RWPE2 (cell line): ENCODE measurements at regions not wholly inside any gene's neighbourhood (a gene's known extent, or its start where the extent isn't known, plus 50 kb on each side); places are given as distances from the start of the nearest gene placed in this dataset.

ENCODE experiments used
- ATAC-seq: fragments of 200-7000 bp; cut with Tn5 transposase; 3 replicates; pipeline ENCODE4 v1.9.1; 2021; ENCODE audit warnings: low read depth
- DNase-seq: peaks from one replicate; pipeline ENCODE4 v3.0.0-alpha.2; 2020; ENCODE audit warnings: low spot score
- H3K27ac ChIP-seq: fragments of 450-650 bp; 2 replicates; pipeline ENCODE4 v1.5.1; 2017; ENCODE audit warnings: mild to moderate bottlenecking; ENCODE audit not compliant: poor library complexity, severe bottlenecking
- H3K27me3 ChIP-seq: fragments of 250-450 bp; sonication (Bioruptor Pico); 2 replicates; pipeline ENCODE4 v1.5.1; 2021; ENCODE audit warnings: mild to moderate bottlenecking, moderate library complexity; ENCODE audit not compliant: insufficient read depth, poor library complexity, severe bottlenecking
- H3K36me3 ChIP-seq: fragments of 250-450 bp; sonication (Bioruptor Pico); 2 replicates; pipeline ENCODE4 v1.5.1; 2020; ENCODE audit warnings: low read depth, mild to moderate bottlenecking, moderate library complexity
- H3K4me1 ChIP-seq: fragments of 250-450 bp; sonication (Bioruptor Pico); 2 replicates; pipeline ENCODE4 v1.5.1; 2021; ENCODE audit warnings: mild to moderate bottlenecking, moderate library complexity; ENCODE audit not compliant: insufficient read depth, poor library complexity, severe bottlenecking
- H3K4me3 ChIP-seq: fragments of 250-450 bp; sonication (Bioruptor Pico); 2 replicates; pipeline ENCODE4 v1.5.1; 2021; ENCODE audit warnings: mild to moderate bottlenecking, moderate library complexity; ENCODE audit not compliant: severe bottlenecking
- H3K9me3 ChIP-seq: fragments of 250-450 bp; sonication (Bioruptor Pico); 2 replicates; pipeline ENCODE4 v1.5.1; 2021; ENCODE audit warnings: mild to moderate bottlenecking, moderate library complexity; ENCODE audit not compliant: severe bottlenecking
- TF ChIP-seq, protein P1 (sequence below): fragments of 450-650 bp; IDR thresholded peaks from one replicate; pipeline ENCODE4 v1.5.1; 2017; ENCODE audit warnings: mild to moderate bottlenecking, moderate library complexity; ENCODE audit not compliant: poor library complexity, severe bottlenecking

GRCh38 chr13:33575378-33575777 is 242.6 kb upstream of the RFC3 start:
- TF ChIP-seq, protein P1, sequence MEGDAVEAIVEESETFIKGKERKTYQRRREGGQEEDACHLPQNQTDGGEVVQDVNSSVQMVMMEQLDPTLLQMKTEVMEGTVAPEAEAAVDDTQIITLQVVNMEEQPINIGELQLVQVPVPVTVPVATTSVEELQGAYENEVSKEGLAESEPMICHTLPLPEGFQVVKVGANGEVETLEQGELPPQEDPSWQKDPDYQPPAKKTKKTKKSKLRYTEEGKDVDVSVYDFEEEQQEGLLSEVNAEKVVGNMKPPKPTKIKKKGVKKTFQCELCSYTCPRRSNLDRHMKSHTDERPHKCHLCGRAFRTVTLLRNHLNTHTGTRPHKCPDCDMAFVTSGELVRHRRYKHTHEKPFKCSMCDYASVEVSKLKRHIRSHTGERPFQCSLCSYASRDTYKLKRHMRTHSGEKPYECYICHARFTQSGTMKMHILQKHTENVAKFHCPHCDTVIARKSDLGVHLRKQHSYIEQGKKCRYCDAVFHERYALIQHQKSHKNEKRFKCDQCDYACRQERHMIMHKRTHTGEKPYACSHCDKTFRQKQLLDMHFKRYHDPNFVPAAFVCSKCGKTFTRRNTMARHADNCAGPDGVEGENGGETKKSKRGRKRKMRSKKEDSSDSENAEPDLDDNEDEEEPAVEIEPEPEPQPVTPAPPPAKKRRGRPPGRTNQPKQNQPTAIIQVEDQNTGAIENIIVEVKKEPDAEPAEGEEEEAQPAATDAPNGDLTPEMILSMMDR = no peak
- ATAC-seq (no peak), DNase-seq (no peak)
- no peaks in the 10 kb centered on the region for H3K9me3 ChIP-seq
- H3K4me3 ChIP-seq = no peak overlapping the region
- no peaks in the 10 kb centered on the region for H3K4me1 ChIP-seq
- H3K27ac ChIP-seq = no peak overlapping the region
- no peaks in the 10 kb centered on the region for H3K27me3 ChIP-seq
- H3K36me3 ChIP-seq = no peaks in the 10 kb centered on the region

GRCh38 chr13:33577007-33577406 is 240.9 kb upstream of the RFC3 start:
- no peak for ATAC-seq
- Histone ChIP-seq H3K4me1 (no peaks in the 10 kb centered on the region), H3K36me3 (no peaks in the 10 kb centered on the region), H3K27ac (no peak overlapping the region), H3K27me3 (no peaks in the 10 kb centered on the region), H3K4me3 (no peak overlapping the region), H3K9me3 (no peaks in the 10 kb centered on the region)
- TF ChIP-seq, protein P1 = no peak
- DNase-seq = no peak

- Histone ChIP-seq H3K9me3 (no peaks in the 10 kb centered on the region), H3K36me3 (no peaks in the 10 kb centered on the region), H3K27me3 (no peaks in the 10 kb centered on the region), H3K4me3 (no peak overlapping the region), H3K27ac (no peak overlapping the region), H3K4me1 (no peaks in the 10 kb centered on the region)
- DNase-seq = no peak
- TF ChIP-seq, protein P1 = no peak
- no peak for ATAC-seq
Observed at GRCh38 chr13:33578786-33579185, 239.2 kb upstream of the RFC3 start.

DNA sequence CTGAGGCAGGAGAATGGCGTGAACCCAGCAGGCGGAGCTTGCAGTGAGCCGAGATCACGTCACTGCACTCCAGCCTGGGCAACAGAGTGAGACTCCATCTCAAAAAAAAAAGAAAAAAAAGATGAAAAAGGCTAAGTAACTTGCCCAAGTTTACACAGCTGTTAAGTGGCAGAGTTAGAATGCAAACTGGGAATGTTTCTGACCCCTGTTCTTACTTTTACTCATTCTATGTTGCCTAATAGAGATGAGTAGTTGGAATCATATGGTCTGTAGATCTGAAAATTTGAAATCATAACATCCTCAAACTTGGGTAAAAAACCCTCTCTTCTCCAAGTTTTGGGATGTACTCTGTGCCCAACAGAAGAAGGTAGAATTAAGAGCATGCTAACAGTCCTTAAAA is 235.8 kb upstream of the RFC3 start:
- Histone ChIP-seq H3K9me3 (no peaks in the 10 kb centered on the region), H3K36me3 (no peaks in the 10 kb centered on the region), H3K4me1 (no peaks in the 10 kb centered on the region), H3K27me3 (no peaks in the 10 kb centered on the region), H3K27ac (no peak overlapping the region), H3K4me3 (no peak overlapping the region)
- ATAC-seq = no peak
- DNase-seq = no peak
- TF ChIP-seq, protein P1 = no peak

DNA sequence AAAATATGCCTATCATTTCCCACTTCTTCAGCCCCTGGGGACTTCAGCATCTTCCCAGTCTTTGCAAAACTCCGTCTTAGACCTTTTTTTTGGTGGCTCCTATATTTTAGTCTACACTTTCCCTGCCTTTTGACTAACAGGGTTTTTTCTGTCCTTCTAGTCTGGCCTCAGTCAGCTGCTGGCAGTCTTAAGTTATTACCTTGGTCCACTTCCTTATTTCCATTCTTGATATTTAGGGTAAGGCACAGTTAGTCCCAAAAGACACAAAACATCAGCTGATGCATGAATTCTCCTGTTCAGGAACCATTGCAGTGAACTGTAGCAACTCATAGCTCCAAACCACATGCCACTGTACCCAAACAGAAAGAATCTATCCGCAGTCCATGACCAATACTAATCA is 234.6 kb upstream of the RFC3 start:
- Histone ChIP-seq H3K9me3 (no peaks in the 10 kb centered on the region), H3K4me3 (no peak overlapping the region), H3K36me3 (no peaks in the 10 kb centered on the region), H3K4me1 (no peaks in the 10 kb centered on the region), H3K27ac (no peak overlapping the region), H3K27me3 (no peaks in the 10 kb centered on the region)
- TF ChIP-seq, protein P1 = no peak
- no peak for DNase-seq
- ATAC-seq = no peak
